Activated T-cell treated with anti-CD3 and anti-CD28 coated beads for 48 hours (primary cell): ENCODE measurements at regions not wholly inside any gene's neighbourhood (a gene's known extent, or its start where the extent isn't known, plus 50 kb on each side); places are given as distances from the start of the nearest gene placed in this dataset.
"Not testable (repeated sequence)": the region's sequence is repeated elsewhere in the genome, so short reads cannot be mapped to it uniquely, and the experiment has no call there.

Experiments used
- DNase-seq: peaks from one replicate; pipeline ENCODE4 v3.0.0-alpha.2; 2020; ENCODE audit warnings: low read depth

GRCh38 chr12:75795125-75795524 lies 236.5 kb downstream of the PHLDA1 start:
- DNase-seq = no peak

- DNase-seq = no peak
These were observed 238.9 kb downstream of the PHLDA1 start for GRCh38 chr12:75792687-75793086.

GRCh38 chr12:75790219-75790618 lies 241.4 kb downstream of the PHLDA1 start:
- no peak for DNase-seq

- not testable (repeated sequence) for DNase-seq
These were observed 244.4 kb downstream of the PHLDA1 start for GRCh38 chr12:75787146-75787545.

- no peak for DNase-seq
These were observed 245.5 kb downstream of the PHLDA1 start for GRCh38 chr12:75786070-75786469.

- DNase-seq = no peak
These were observed 247.0 kb downstream of the PHLDA1 start for GRCh38 chr12:75784591-75784990.

GRCh38 chr12:75783093-75783877 lies 248.3 kb downstream of the PHLDA1 start:
- no peak for DNase-seq

- DNase-seq = no peak
These were observed 249.5 kb downstream of the PHLDA1 start for GRCh38 chr12:75782069-75782581.

- no peak for DNase-seq
These were observed 250.0 kb downstream of the PHLDA1 start for GRCh38 chr12:75781532-75782046.

- no peak for DNase-seq
These were observed 251.6 kb downstream of the PHLDA1 start for GRCh38 chr12:75779891-75780496.

GRCh38 chr12:75774261-75775052 lies 257.1 kb downstream of the PHLDA1 start:
- DNase-seq = no peak

- no peak for DNase-seq
These were observed 258.2 kb downstream of the PHLDA1 start for GRCh38 chr12:75773377-75773776.

- DNase-seq = no peak
These were observed 259.6 kb upstream of the KRR1 start for GRCh38 chr12:75771023-75771422.

GRCh38 chr12:75767957-75768356 lies 256.5 kb upstream of the KRR1 start:
- no peak for DNase-seq

GRCh38 chr12:75766263-75767160 lies 255.1 kb upstream of the KRR1 start:
- DNase-seq = no peak

- no peak for DNase-seq
These were observed 254.0 kb upstream of the KRR1 start for GRCh38 chr12:75765170-75766059.

- no peak for DNase-seq
These were observed 252.9 kb upstream of the KRR1 start for GRCh38 chr12:75764091-75764841.

GRCh38 chr12:75760573-75761294 lies 249.3 kb upstream of the KRR1 start:
- DNase-seq = no peak
